IMR-90 (cell line): ENCODE measurements at regions not wholly inside any gene's neighbourhood (a gene's known extent, or its start where the extent isn't known, plus 50 kb on each side); places are given as distances from the start of the nearest gene placed in this dataset.

Experiments used
- ATAC-seq: fragments of 200-7000 bp; cut with Tn5 transposase; 2 replicates; pipeline ENCODE4 v1.9.1; 2020; ENCODE audit warnings: low read depth, mild to moderate bottlenecking, moderate library complexity
- BruUV-seq: library from RNA; stranded (reverse); fragments of 400-500 nt; replicated peaks from 2 replicates; lab custom pipeline; 2021; lab: Mats Ljungman, UMichigan
- CTCF ChIA-PET: fragments of 300-600 bp; formaldehyde crosslinking; extraction: SDS; loops from one replicate; lab custom pipeline; 2021; ENCODE audit warnings: antibody characterized with exemption; lab: Yijun Ruan, JAX
- POLR2A ChIA-PET: fragments of 300-600 bp; sonication (Branson Sonifier 250); formaldehyde crosslinking; loops from one replicate; lab custom pipeline; 2022; ENCODE audit warnings: antibody characterized with exemption; ENCODE audit not compliant: unreplicated experiment; lab: Charles Lee
- DNase-seq: peaks from one replicate; pipeline ENCODE4 v3.0.0; 2013
- H2AFZ ChIP-seq: replicated peaks from 2 replicates; pipeline ENCODE3; 2013; ENCODE audit warnings: low read length, mild to moderate bottlenecking; ENCODE audit not compliant: poor library complexity
- H2AK5ac ChIP-seq: 2 replicates; pipeline ENCODE4 v1.6.1; 2013; ENCODE audit warnings: low read depth, low read length, inconsistent platforms
- H2AK9ac ChIP-seq: replicated peaks from 2 replicates; pipeline ENCODE3; 2013; ENCODE audit warnings: mild to moderate bottlenecking, low read depth, low read length, moderate library complexity; ENCODE audit not compliant: poor library complexity
- H2BK120ac ChIP-seq: 2 replicates; pipeline ENCODE4 v1.6.1; 2013; ENCODE audit warnings: low read depth, low read length, inconsistent platforms
- H2BK15ac ChIP-seq: 3 replicates; pipeline ENCODE4 v1.6.1; 2013; ENCODE audit warnings: low read depth, low read length, inconsistent platforms
- H2BK20ac ChIP-seq: 2 replicates; pipeline ENCODE4 v1.6.1; 2013; ENCODE audit warnings: low read depth, mild to moderate bottlenecking, inconsistent platforms, low read length, moderate library complexity
- H2BK5ac ChIP-seq: 2 replicates; pipeline ENCODE4 v1.6.1; 2013; ENCODE audit warnings: mild to moderate bottlenecking, low read depth, low read length, inconsistent platforms; ENCODE audit not compliant: poor library complexity, severe bottlenecking
- H3K14ac ChIP-seq: replicated peaks from 2 replicates; pipeline ENCODE4 v1.6.1; 2013; ENCODE audit warnings: low read depth, low read length, inconsistent platforms
- H3K18ac ChIP-seq: 2 replicates; pipeline ENCODE4 v1.6.1; 2013; ENCODE audit warnings: low read depth, low read length, control low read depth
- H3K23ac ChIP-seq: 2 replicates; pipeline ENCODE4 v1.6.1; 2013; ENCODE audit warnings: low read depth, low read length, inconsistent platforms
- H3K27ac ChIP-seq: 2 replicates; pipeline ENCODE4 v1.5.1; 2013; ENCODE audit warnings: mild to moderate bottlenecking, control low read depth, low read length; ENCODE audit not compliant: insufficient read depth
- H3K27me3 ChIP-seq: 2 replicates; pipeline ENCODE4 v1.6.1; 2013; ENCODE audit warnings: low read length; ENCODE audit not compliant: control insufficient read depth, insufficient read depth
- H3K36me3 ChIP-seq: 2 replicates; pipeline ENCODE4 v1.6.1; 2013; ENCODE audit warnings: low read length, mixed read lengths; ENCODE audit not compliant: control insufficient read depth, insufficient read depth
- H3K4ac ChIP-seq: 2 replicates; pipeline ENCODE4 v1.6.1; 2013; ENCODE audit warnings: low read depth, low read length, inconsistent platforms
- H3K4me1 ChIP-seq: 2 replicates; pipeline ENCODE4 v1.6.1; 2013; ENCODE audit warnings: low read length, mixed read lengths; ENCODE audit not compliant: control insufficient read depth, insufficient read depth
- H3K4me2 ChIP-seq: 2 replicates; pipeline ENCODE4 v1.6.1; 2013; ENCODE audit warnings: low read depth, mild to moderate bottlenecking, control low read depth, low read length, moderate library complexity
- H3K4me3 ChIP-seq: 2 replicates; pipeline ENCODE4 v1.5.1; 2013; ENCODE audit warnings: low read depth, mild to moderate bottlenecking, control low read depth, low read length, moderate library complexity; ENCODE audit not compliant: insufficient read depth
- H3K56ac ChIP-seq: 2 replicates; pipeline ENCODE4 v1.6.1; 2013; ENCODE audit warnings: low read length, inconsistent platforms; ENCODE audit not compliant: insufficient read depth; ENCODE audit errors: extremely low read depth
- H3K79me1 ChIP-seq, 2 experiments: 2 replicates each; pipeline ENCODE4 v1.6.1; 2013; ENCODE audit warnings: low read length in 2 of 2, inconsistent platforms in 1 of 2, low read depth in 1 of 2
- H3K9ac ChIP-seq: 2 replicates; pipeline ENCODE4 v1.6.1; 2013; ENCODE audit warnings: low read depth, low read length, control low read depth
- H3K9me1 ChIP-seq: 2 replicates; pipeline ENCODE4 v1.6.1; 2013; ENCODE audit warnings: low read length, inconsistent platforms; ENCODE audit not compliant: insufficient read depth
- H3K9me3 ChIP-seq: 2 replicates; pipeline ENCODE4 v1.6.1; 2013; ENCODE audit warnings: low read length; ENCODE audit not compliant: control insufficient read depth, insufficient read depth
- H4K20me1 ChIP-seq: 2 replicates; pipeline ENCODE4 v1.6.1; 2013; ENCODE audit warnings: low read length, inconsistent platforms; ENCODE audit not compliant: insufficient read depth
- H4K5ac ChIP-seq: 2 replicates; pipeline ENCODE4 v1.6.1; 2013; ENCODE audit warnings: mild to moderate bottlenecking, low read depth, low read length, control low read depth
- H4K8ac ChIP-seq, 2 experiments: 2 replicates each; pipeline ENCODE4 v1.6.1; 2013; ENCODE audit warnings: low read depth in 2 of 2, low read length in 2 of 2, control low read depth in 1 of 2, inconsistent platforms in 1 of 2
- H4K91ac ChIP-seq: 2 replicates; pipeline ENCODE4 v1.6.1; 2013; ENCODE audit warnings: low read depth, low read length, inconsistent platforms; ENCODE audit not compliant: insufficient read depth
- BHLHE40 ChIP-seq: fragments of 150-350 bp; IDR thresholded peaks from 2 replicates; pipeline ENCODE4 v1.6.1; 2016; ENCODE audit warnings: mild to moderate bottlenecking, low read depth, low read length
- CEBPB ChIP-seq: IDR thresholded peaks from 2 replicates; pipeline ENCODE4 v1.6.1; 2012; ENCODE audit warnings: low read depth, low read length, improper control_type of control experiment
- CHD1 ChIP-seq: IDR thresholded peaks from 2 replicates; pipeline ENCODE4 v1.6.1; 2012; ENCODE audit warnings: low read depth, low read length, improper control_type of control experiment
- CTCF ChIP-seq: conservative IDR thresholded peaks from 2 replicates; pipeline ENCODE4 v1.5.1; 2012; ENCODE audit warnings: mild to moderate bottlenecking, low read depth, low read length, improper control_type of control experiment
- ELK1 ChIP-seq: fragments of 150-350 bp; IDR thresholded peaks from 2 replicates; pipeline ENCODE4 v1.6.1; 2016; ENCODE audit warnings: low read depth, mild to moderate bottlenecking, low read length, moderate library complexity, borderline replicate concordance
- FOS ChIP-seq: fragments of 150-350 bp; IDR thresholded peaks from 2 replicates; pipeline ENCODE4 v1.6.1; 2016; ENCODE audit warnings: low read depth, low read length
- MAFK ChIP-seq: IDR thresholded peaks from 2 replicates; pipeline ENCODE4 v1.6.1; 2012; ENCODE audit warnings: low read depth, low read length, improper control_type of control experiment
- MAZ ChIP-seq: IDR thresholded peaks from 2 replicates; pipeline ENCODE4 v1.6.1; 2012; ENCODE audit warnings: low read depth, mild to moderate bottlenecking, low read length, improper control_type of control experiment, moderate library complexity, borderline replicate concordance
- MXI1 ChIP-seq: IDR thresholded peaks from 2 replicates; pipeline ENCODE4 v1.6.1; 2012; ENCODE audit warnings: low read depth, mild to moderate bottlenecking, low read length, moderate library complexity, borderline replicate concordance
- NFE2L2 ChIP-seq: fragments of 150-350 bp; IDR thresholded peaks from 2 replicates; pipeline ENCODE4 v1.6.1; 2016; ENCODE audit warnings: low read depth, mild to moderate bottlenecking, low read length
- POLR2A ChIP-seq: IDR thresholded peaks from 2 replicates; pipeline ENCODE4 v1.6.1; 2012; ENCODE audit warnings: mild to moderate bottlenecking, low read depth, low read length
- RAD21 ChIP-seq: IDR thresholded peaks from 2 replicates; pipeline ENCODE4 v1.6.1; 2012; ENCODE audit warnings: low read length, improper control_type of control experiment
- RCOR1 ChIP-seq: IDR thresholded peaks from 2 replicates; pipeline ENCODE4 v1.6.1; 2012; ENCODE audit warnings: mild to moderate bottlenecking, low read length, improper control_type of control experiment; ENCODE audit not compliant: insufficient replicate concordance
- RFX5 ChIP-seq: IDR thresholded peaks from 2 replicates; pipeline ENCODE4 v1.8.0; 2012; ENCODE audit warnings: low read depth, mild to moderate bottlenecking, low read length, moderate library complexity
- SMC3 ChIP-seq: fragments of 150-350 bp; IDR thresholded peaks from 2 replicates; pipeline ENCODE4 v1.6.1; 2016; ENCODE audit warnings: low read depth, mild to moderate bottlenecking, antibody characterized with exemption, low read length, moderate library complexity
- USF2 ChIP-seq: fragments of 150-350 bp; IDR thresholded peaks from 2 replicates; pipeline ENCODE4 v1.6.1; 2017; ENCODE audit warnings: mild to moderate bottlenecking, antibody characterized with exemption, low read length, low read depth
- dilution Hi-C: fragments of 300-500 bp; cut with HindIII; formaldehyde crosslinking; loops from one replicate; pipeline ENCODE4 v1.14.3; 2018; ENCODE audit warnings: low sequenced_read_pairs; ENCODE audit not compliant: unreplicated experiment
- in situ Hi-C: fragments of 300-500 bp; cut with MboI; formaldehyde crosslinking; loops from 3 replicates; pipeline ENCODE4 v1.14.3; 2019; ENCODE audit warnings: low sequenced_read_pairs, inconsistent platforms, mixed read lengths
- intact Hi-C: fragments of 100-400 bp; cut with micrococcal nuclease; formaldehyde crosslinking; loops from 2 replicates; pipeline ENCODE4 v1.10.0; 2022

- H3K9me1 ChIP-seq: no peaks in the 10 kb centered on the region
- intact Hi-C loops: no loop called here
- no peak overlapping the region for H3K4ac ChIP-seq
- H3K27ac ChIP-seq: no peak overlapping the region
- H3K9me3 ChIP-seq: no peaks in the 10 kb centered on the region
- no peaks in the 10 kb centered on the region for H3K79me1 ChIP-seq
- in situ Hi-C loops: no loop called here
- H4K8ac ChIP-seq: no peak overlapping the region
- no peak overlapping the region for H3K56ac ChIP-seq
- H3K9ac ChIP-seq: no peak overlapping the region
- TF ChIP-seq USF2 (no peak), BHLHE40 (no peak), RCOR1 (no peak), MXI1 (no peak), MAZ (no peak), FOS (no peak), SMC3 (no peak), RAD21 (no peak), CEBPB (no peak), CHD1 (no peak), ELK1 (no peak), NFE2L2 (no peak), RFX5 (no peak), MAFK (no peak), CTCF (no peak), POLR2A (no peak)
- H4K20me1 ChIP-seq: no peaks in the 10 kb centered on the region
- H2BK20ac ChIP-seq: no peak overlapping the region
- H2AK5ac ChIP-seq: no peak overlapping the region
- no peak overlapping the region for H4K5ac ChIP-seq
- no peak overlapping the region for H2BK5ac ChIP-seq
- dilution Hi-C loops: no loop called here
- H3K14ac ChIP-seq: no peak overlapping the region
- POLR2A ChIA-PET: no interaction called here
- no peak for ATAC-seq
- no peak overlapping the region for H4K91ac ChIP-seq
- CTCF ChIA-PET: no interaction called here
- BruUV-seq: no TSS peak
- no peak overlapping the region for H3K18ac ChIP-seq
- no peak overlapping the region for H3K23ac ChIP-seq
- no peak overlapping the region for H3K4me3 ChIP-seq
- no peak for DNase-seq
- no peaks in the 10 kb centered on the region for H3K36me3 ChIP-seq
- H3K4me2 ChIP-seq: no peak overlapping the region
- no peak overlapping the region for H2AK9ac ChIP-seq
- no peak overlapping the region for H2BK15ac ChIP-seq
- no peaks in the 10 kb centered on the region for H3K27me3 ChIP-seq
- H2BK120ac ChIP-seq: no peak overlapping the region
- no peaks in the 10 kb centered on the region for H3K4me1 ChIP-seq
- no peak overlapping the region for H2AFZ ChIP-seq
Measured at GRCh38 chr4:34309383-34309906, 1934.9 kb downstream of the ARAP2 start.
